Activated T-cell treated with anti-CD3 and anti-CD28 coated beads, Interleukin-2, amount 50 U/mL, for 72 hours (primary cell): ENCODE measurements at regions not wholly inside any gene's neighbourhood (a gene's known extent, or its start where the extent isn't known, plus 50 kb on each side); places are given as distances from the start of the nearest gene placed in this dataset.
"Not testable (repeated sequence)": the region's sequence is repeated elsewhere in the genome, so short reads cannot be mapped to it uniquely, and the experiment has no call there.

Source experiments
- ATAC-seq, 2 donors: fragments of 150-1000 bp; cut with Tn5 transposase; replicated peaks in 1 of 2; 2 replicates each; pipeline ENCODE4 v1.10.0; 2021; ENCODE audit warnings: moderate library complexity in 2 of 2, mild to moderate bottlenecking in 1 of 2
- DNase-seq, 2 donors: peaks; one replicate each; pipeline ENCODE4 v3.0.0; 2021 to 2022; ENCODE audit warnings: mixed read lengths in 1 of 2
- H3K27ac Mint-ChIP-seq: one replicate; pipeline ENCODE4 v1.8.0; 2022; ENCODE audit warnings: mild to moderate bottlenecking, moderate library complexity, mixed read lengths
- H3K27me3 Mint-ChIP-seq: one replicate; pipeline ENCODE4 v1.8.0; 2022; ENCODE audit warnings: low read depth, mixed read lengths
- H3K36me3 Mint-ChIP-seq, 2 donors: one replicate each; pipeline ENCODE4 v1.8.0; 2022; ENCODE audit warnings: mixed read lengths in 2 of 2, mild to moderate bottlenecking in 1 of 2; ENCODE audit not compliant: insufficient read depth in 2 of 2
- H3K4me1 Mint-ChIP-seq: one replicate; pipeline ENCODE4 v1.8.0; 2022; ENCODE audit warnings: low read depth, mixed read lengths
- H3K4me3 Mint-ChIP-seq, 2 donors: one replicate each; pipeline ENCODE4 v1.8.0; 2022; ENCODE audit warnings: mild to moderate bottlenecking in 2 of 2, mixed read lengths in 2 of 2, moderate library complexity in 2 of 2
- H3K9me3 Mint-ChIP-seq, 2 donors: one replicate each; pipeline ENCODE4 v1.8.0; 2022; ENCODE audit warnings: mixed read lengths in 2 of 2

DNA sequence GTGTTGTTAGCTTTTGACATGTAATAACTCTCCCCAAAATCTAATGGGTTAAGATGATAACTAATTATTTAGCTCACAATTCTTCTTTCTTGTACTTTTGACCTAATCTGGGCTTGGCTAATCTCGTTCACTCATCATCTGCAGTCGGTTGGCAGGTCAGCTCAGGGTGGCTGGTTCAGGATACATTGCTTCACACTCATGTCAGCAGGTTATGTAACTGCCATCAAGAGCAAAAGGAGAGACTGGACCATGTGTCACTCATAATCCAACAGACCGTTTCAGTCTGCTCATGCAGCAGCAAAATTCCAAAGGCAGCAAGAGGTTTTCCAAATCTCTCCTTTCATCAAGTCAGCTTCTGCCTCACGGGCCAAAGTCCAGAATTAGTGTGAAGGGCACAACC, 998.4 kb upstream of the CTNND2 start:
- Mint-ChIP-seq H3K36me3 (peaks cover 0 to 1% of the 10 kb centered on the region in 2 donors), H3K9me3 (peaks cover 9 to 13% of the 10 kb centered on the region in 2 donors), H3K27ac (no peak overlapping the region), H3K4me3 (no peak overlapping the region), H3K27me3 (no peaks in the 10 kb centered on the region), H3K4me1 (no peaks in the 10 kb centered on the region)
- ATAC-seq, result no peak
- no peak for DNase-seq

DNA sequence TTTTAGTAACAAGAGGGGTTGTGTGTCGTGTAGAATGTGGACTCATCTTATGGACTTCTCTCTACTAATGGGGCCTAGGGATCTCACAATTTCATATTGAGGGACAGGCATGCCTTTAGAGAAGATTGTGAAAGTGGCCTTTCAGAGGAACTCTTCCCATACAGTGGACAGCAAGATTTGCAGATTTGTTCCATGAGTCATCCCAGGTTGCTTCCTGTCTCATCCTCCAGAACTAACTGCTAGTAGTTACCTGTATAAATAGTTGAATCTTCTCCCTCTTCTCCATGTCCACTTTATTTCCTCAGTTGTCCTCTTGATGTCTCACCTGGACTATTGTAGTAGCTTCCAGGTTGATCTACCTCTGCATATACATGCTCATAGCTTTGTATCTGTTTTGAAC, 997.5 kb upstream of the CTNND2 start:
- H3K36me3 Mint-ChIP-seq, result peaks cover 0 to 1% of the 10 kb centered on the region in 2 donors
- no peaks in the 10 kb centered on the region for H3K4me1 Mint-ChIP-seq
- H3K27me3 Mint-ChIP-seq, result no peaks in the 10 kb centered on the region
- DNase-seq (no peak), ATAC-seq (no peak)
- H3K27ac Mint-ChIP-seq, result no peak overlapping the region
- peaks cover 8 to 14% of the 10 kb centered on the region in 2 donors for H3K9me3 Mint-ChIP-seq
- H3K4me3 Mint-ChIP-seq, result no peak overlapping the region

DNA sequence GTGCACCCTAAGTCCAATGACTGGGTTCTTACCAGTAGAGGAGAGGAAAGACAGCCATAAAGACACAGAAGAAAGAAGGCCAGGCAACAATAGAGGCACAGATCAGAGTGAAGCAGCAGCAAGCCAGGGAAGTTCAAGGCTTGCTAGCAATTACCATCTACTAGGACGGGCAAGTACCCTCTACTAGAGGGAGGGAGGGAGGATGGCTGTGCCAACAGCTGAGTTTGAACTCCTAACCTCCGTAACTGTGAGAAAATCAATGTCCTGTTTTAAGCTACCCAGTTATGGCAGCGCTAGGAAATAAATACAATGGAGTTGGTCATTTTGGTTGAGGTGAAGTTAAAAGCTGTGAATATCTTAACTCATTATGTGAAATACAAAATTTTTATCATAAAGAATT, 991.8 kb upstream of the CTNND2 start:
- no peak overlapping the region for H3K4me3 Mint-ChIP-seq
- ATAC-seq, result no peak
- H3K36me3 Mint-ChIP-seq, result peaks cover 0 to 1% of the 10 kb centered on the region in 2 donors
- no peak for DNase-seq
- H3K9me3 Mint-ChIP-seq, result peaks cover 8 to 19% of the 10 kb centered on the region in 2 donors
- H3K27me3 Mint-ChIP-seq, result no peaks in the 10 kb centered on the region
- no peaks in the 10 kb centered on the region for H3K4me1 Mint-ChIP-seq
- H3K27ac Mint-ChIP-seq, result no peak overlapping the region

DNA sequence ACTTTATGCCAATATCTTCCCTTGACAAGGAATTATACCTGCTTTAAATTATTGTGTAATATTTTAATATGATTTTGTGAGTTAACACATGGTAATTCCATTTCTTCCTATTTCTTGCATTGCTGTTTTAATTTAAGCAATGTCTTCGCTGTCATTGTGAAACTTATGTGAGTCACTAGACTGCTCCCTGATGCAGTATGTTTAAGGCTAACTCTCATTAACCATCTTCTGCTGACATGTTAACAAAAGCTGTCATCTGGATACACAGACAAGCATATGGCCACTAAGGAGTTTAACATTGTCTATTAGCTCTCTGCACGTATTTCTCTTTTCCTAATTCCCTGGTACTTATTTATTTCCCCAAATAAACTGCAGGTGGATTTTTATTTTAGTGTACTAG, 980.8 kb upstream of the CTNND2 start:
- H3K4me3 Mint-ChIP-seq, result no peak overlapping the region
- no peak overlapping the region for H3K27ac Mint-ChIP-seq
- H3K36me3 Mint-ChIP-seq, result peaks cover 0 to 4% of the 10 kb centered on the region in 2 donors
- H3K4me1 Mint-ChIP-seq, result no peaks in the 10 kb centered on the region
- peaks cover 2 to 9% of the 10 kb centered on the region in 2 donors for H3K9me3 Mint-ChIP-seq
- no peak for ATAC-seq
- H3K27me3 Mint-ChIP-seq, result no peaks in the 10 kb centered on the region
- DNase-seq, result no peak

DNA sequence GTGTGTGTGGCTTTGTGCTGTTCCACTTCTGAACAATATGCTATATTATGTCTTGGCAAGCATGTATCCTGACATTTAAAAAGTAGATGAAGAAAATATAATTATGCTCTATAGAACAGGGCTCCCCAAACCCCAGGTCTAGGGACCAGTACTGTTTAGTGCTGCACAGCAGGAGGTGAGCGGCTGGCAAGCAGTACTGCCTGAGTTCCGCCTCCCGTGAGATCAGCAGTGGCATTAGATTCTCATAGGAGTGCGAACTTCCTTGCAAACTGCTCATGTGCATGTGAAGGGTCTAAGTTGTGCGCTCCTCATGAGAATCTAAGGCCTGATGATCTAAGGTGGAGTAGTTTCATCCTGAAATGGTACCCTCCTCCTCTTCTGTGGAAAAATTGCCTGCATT, 979.1 kb upstream of the CTNND2 start:
- Mint-ChIP-seq H3K36me3 (peaks cover 0 to 4% of the 10 kb centered on the region in 2 donors), H3K9me3 (peaks cover 2 to 9% of the 10 kb centered on the region in 2 donors), H3K4me1 (no peaks in the 10 kb centered on the region), H3K27ac (no peak overlapping the region), H3K27me3 (no peaks in the 10 kb centered on the region), H3K4me3 (no peak overlapping the region)
- no peak for ATAC-seq
- no peak for DNase-seq

DNA sequence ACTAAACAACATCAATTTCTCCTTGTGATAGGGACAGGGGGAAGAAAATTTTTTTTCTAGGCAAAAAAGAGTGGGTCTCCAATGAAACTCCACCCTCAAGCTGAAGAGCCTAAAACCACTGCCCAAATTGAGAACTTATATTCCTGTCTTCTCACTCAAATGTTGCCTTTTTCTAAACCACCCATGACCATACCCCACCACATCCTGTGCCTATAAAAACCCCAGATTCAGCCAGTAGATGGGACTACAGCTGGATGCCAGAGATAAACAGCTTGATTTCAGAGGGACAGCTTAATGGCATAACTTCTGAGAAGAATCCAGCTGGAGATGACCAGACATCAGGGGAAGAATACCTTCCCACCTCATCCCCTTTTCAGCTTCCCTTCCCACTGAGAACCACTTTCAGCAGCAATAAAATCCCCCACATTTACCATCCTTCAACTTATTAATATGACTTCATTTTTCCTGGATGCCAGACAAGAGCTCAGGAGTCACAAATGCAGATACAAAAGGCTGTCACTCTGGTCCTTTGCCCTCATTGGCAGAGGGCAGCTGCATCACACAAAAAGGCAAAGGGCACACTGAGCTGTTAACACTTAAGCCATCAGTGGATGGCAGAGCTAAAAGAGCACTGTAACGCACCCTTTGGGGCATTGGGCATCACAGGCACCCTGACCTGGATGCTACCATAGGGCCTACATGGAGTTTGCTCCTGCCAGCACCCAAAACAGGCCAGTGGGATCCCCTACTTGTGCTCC, 972.5 kb upstream of the CTNND2 start:
- no peaks in the 10 kb centered on the region for H3K27me3 Mint-ChIP-seq
- H3K27ac Mint-ChIP-seq, result no peak overlapping the region
- no peak for ATAC-seq
- H3K4me3 Mint-ChIP-seq, result no peak overlapping the region
- peaks cover 7% of the 10 kb centered on the region in 2 donors for H3K9me3 Mint-ChIP-seq
- H3K36me3 Mint-ChIP-seq, result no peaks in the 10 kb centered on the region
- DNase-seq, result no peak
- no peaks in the 10 kb centered on the region for H3K4me1 Mint-ChIP-seq

DNA sequence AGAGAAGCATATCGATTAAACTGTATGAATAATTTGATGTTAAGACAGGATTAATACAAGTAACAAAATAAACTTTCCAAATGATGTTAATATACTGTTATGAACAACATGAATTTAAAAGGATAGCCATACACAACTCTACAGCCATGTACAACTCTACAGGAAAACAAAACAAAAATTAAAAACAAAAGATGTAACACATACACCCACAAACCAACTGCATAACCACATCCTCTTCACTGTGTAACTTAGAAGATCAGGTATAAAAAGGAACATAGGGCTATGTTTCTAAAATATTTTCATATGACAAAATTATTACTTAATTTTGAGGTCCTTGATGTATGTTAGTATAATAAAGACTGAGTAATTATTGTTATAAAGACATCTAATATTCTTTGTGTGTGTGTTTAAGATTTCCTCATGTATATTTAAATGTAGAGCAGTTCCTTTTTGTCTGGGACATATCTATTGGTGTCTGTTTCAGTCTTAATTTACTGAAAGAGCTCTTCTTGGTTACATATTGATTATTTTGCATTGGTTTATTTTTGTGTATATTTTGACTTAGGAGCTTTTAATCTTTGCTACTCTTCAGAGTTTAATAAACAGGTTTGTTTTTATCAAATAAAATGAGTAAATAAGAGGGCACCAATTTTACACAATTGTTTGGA, 966.8 kb upstream of the CTNND2 start:
- peaks cover 4 to 6% of the 10 kb centered on the region in 2 donors for H3K9me3 Mint-ChIP-seq
- ATAC-seq, result no peak
- H3K27me3 Mint-ChIP-seq, result no peaks in the 10 kb centered on the region
- H3K36me3 Mint-ChIP-seq, result no peaks in the 10 kb centered on the region
- H3K4me3 Mint-ChIP-seq, result peak overlapping the region in 1 of 2 donors; percentile 40
- peak overlapping the region; percentile 19 for H3K27ac Mint-ChIP-seq
- no peak for DNase-seq
- H3K4me1 Mint-ChIP-seq, result no peaks in the 10 kb centered on the region

DNA sequence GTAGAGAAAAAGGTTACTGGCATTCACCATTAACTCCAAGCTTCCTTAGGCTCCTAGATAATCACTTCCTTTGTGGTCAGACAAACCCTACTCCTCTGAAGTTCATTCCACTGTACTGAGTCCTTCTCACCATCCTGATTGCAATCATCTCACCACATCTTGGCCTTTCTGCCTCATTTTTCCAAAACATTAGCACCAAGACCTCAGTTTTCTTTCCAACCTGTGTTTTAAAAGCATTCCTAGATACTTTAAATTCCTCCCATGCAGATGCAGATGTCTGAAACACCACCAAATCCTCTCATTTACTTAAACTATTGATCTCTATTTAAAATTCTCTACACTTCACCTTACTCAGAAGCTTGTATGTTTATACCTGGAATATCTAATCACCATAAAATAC, 961.3 kb upstream of the CTNND2 start:
- ATAC-seq, result no peak
- H3K27me3 Mint-ChIP-seq, result no peaks in the 10 kb centered on the region
- H3K4me1 Mint-ChIP-seq, result no peaks in the 10 kb centered on the region
- no peak overlapping the region for H3K4me3 Mint-ChIP-seq
- no peak for DNase-seq
- H3K9me3 Mint-ChIP-seq, result peaks cover 4% of the 10 kb centered on the region in 2 donors
- H3K27ac Mint-ChIP-seq, result no peak overlapping the region
- no peaks in the 10 kb centered on the region for H3K36me3 Mint-ChIP-seq

DNA sequence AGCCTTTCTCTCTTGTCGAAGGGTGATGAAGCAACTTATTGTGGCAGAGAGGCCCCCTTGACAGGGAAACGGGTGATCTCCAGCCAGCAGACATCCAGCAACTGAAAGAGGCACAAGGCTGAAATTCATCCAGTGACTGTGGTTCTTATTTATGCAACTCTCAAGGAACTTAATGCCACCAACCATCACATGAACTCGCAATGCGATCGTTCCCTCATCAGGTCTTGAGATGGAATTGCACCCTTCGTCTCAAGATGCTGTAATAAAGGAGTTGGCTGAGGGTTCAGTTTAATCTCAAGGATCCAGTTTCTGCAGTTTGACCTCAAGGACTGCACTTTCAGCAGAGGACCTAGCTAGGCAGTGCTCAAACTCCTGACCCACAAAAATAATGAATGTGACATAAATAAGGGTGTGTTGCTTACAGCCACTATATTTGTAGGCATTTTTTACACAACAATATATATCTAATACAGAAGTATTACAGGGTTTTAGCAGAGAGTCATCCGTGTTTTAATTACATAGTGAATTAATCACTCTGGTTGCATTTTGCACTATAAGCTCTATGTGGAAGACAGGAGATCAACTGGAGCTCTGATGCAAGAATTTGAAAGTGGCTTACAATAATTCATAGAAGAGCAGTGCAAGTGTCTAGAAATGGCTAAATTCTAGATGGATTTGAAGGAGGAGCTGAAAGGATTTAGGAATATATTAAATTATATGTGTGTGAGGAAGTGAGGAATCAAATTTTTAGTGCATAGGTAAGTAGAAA, 957.8 kb upstream of the CTNND2 start:
- peaks cover 3 to 11% of the 10 kb centered on the region in 2 donors for H3K9me3 Mint-ChIP-seq
- no peaks in the 10 kb centered on the region for H3K27me3 Mint-ChIP-seq
- ATAC-seq (no peak), DNase-seq (no peak)
- no peaks in the 10 kb centered on the region for H3K36me3 Mint-ChIP-seq
- no peak overlapping the region for H3K4me3 Mint-ChIP-seq
- no peaks in the 10 kb centered on the region for H3K4me1 Mint-ChIP-seq
- no peak overlapping the region for H3K27ac Mint-ChIP-seq

DNA sequence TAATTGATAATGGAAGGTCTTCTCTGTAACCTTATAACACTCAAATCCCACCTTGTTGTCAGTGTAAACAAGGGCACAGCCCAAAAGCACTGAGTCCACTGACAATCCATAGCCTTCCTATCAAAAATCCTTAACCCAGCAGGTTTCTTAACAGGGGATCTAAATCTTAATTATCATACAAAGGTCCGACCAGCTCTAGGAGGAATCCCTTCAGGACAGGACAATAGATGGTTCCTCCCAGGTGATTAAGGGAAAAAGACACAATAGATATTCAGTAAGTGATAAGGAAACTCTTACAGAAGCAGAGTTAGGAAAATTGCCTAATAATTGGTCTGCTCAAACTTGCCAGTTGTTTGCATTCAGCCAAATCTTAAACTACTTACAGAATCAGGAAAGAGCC, 951.9 kb upstream of the CTNND2 start:
- not testable (repeated sequence) for H3K27me3 Mint-ChIP-seq, H3K4me1 Mint-ChIP-seq, DNase-seq, ATAC-seq, H3K4me3 Mint-ChIP-seq, H3K36me3 Mint-ChIP-seq, H3K27ac Mint-ChIP-seq
- H3K9me3 Mint-ChIP-seq, result peaks cover 3 to 12% of the 10 kb centered on the region in 2 donors

DNA sequence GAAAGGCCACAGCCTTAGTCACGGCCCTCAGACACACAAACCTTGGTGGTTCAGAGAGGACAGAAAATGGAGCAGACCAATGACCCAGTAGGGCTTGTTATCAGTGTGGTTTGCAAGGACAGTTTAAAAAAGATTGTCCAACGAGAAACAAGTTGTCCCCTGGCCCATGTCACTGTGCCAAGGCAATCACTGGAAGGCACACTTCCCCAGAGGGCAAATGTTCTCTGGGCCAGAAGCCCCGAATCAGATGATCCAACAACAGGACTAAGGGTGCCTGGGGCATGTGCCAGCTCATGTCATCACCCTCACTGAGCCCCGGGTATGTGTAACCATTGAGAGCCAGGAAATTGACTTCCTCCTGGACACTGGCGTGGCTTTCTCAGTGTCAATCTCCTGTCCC, 950.1 kb upstream of the CTNND2 start:
- Mint-ChIP-seq H3K36me3 (no peaks in the 10 kb centered on the region), H3K27ac (no peak overlapping the region), H3K4me3 (no peak overlapping the region), H3K4me1 (no peaks in the 10 kb centered on the region), H3K27me3 (no peaks in the 10 kb centered on the region), H3K9me3 (peaks cover 2 to 10% of the 10 kb centered on the region in 2 donors)
- ATAC-seq (no peak), DNase-seq (no peak)

DNA sequence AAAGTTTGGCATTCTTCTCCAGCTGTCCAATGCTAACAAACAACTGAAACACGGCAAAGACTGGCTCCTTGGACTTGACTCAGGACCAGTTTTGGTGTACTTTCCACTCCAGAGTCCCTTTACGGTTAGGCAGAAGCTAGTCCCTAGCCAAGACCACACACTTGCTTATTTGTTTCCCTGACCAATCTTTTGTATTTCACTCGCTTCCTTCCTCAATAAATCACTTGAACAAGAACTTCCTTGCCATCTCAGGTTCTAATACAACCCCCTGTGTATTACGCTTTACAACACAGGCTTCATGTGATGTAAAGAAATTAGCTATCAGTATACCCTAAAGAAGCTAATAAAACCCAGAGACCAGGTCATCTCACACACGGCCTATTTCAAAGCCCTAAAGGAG, 947.5 kb upstream of the CTNND2 start:
- DNase-seq, result no peak
- Mint-ChIP-seq H3K9me3 (peaks cover 7% of the 10 kb centered on the region in 2 donors), H3K4me1 (no peaks in the 10 kb centered on the region), H3K4me3 (no peak overlapping the region), H3K36me3 (no peaks in the 10 kb centered on the region), H3K27ac (no peak overlapping the region), H3K27me3 (no peaks in the 10 kb centered on the region)
- ATAC-seq, result no peak

DNA sequence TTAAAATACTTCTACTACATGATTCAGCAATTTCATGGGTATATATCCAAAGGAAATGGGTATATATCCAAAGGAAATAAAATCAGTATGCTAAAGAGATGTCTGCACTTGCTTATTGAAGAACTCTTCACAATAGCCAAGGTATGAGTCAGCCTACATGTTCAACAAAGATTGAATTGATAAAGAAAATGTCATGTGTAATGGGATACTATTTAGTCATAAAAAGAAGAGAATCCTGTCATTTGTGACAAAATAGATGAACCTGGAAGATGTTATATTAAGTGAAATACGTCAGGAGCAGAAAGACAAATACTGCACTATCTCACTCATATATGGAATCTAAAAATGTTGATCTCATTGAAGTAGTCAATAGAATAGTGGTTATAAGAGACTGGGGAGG, 944.5 kb upstream of the CTNND2 start:
- Mint-ChIP-seq H3K27me3 (no peaks in the 10 kb centered on the region), H3K4me1 (no peaks in the 10 kb centered on the region), H3K36me3 (no peaks in the 10 kb centered on the region), H3K4me3 (no peak overlapping the region), H3K9me3 (peaks cover 7 to 10% of the 10 kb centered on the region in 2 donors), H3K27ac (no peak overlapping the region)
- no peak for ATAC-seq
- no peak for DNase-seq
